Vagina (tissue), 2 donors: ENCODE measurements at regions not wholly inside any gene's neighbourhood (a gene's known extent, or its start where the extent isn't known, plus 50 kb on each side); places are given as distances from the start of the nearest gene placed in this dataset.

Experiments
- DNase-seq, 2 donors: peaks; one replicate each; pipeline ENCODE4 v3.0.0-alpha.2; 2017; ENCODE audit errors: extremely low spot score in 2 of 2
- H3K27ac ChIP-seq: fragments of 200-600 bp; sonication (generic); one replicate; pipeline ENCODE4 v1.5.1; 2019
- H3K27me3 ChIP-seq: fragments of 200-600 bp; sonication (generic); one replicate; pipeline ENCODE4 v1.5.1; 2019
- H3K36me3 ChIP-seq, 2 donors: fragments of 200-600 bp; sonication (generic); one replicate each; pipeline ENCODE4 v1.5.1; 2017 to 2019
- H3K4me1 ChIP-seq: fragments of 200-600 bp; sonication (generic); one replicate; pipeline ENCODE4 v1.5.1; 2019
- H3K4me3 ChIP-seq, 2 donors: fragments of 200-600 bp; sonication (generic); 1 replicate in 1 of 2; 2 replicates in 1 of 2; pipeline ENCODE4 v1.5.1; 2016 to 2019
- H3K9me3 ChIP-seq: fragments of 200-600 bp; sonication (generic); one replicate; pipeline ENCODE4 v1.5.1; 2019
- POLR2A ChIP-seq, 2 donors: fragments of 450-650 bp; IDR thresholded peaks; one replicate each; pipeline ENCODE4 v1.6.1; 2017; ENCODE audit warnings: antibody characterized with exemption in 2 of 2, mild to moderate bottlenecking in 2 of 2, moderate library complexity in 2 of 2
- POLR2AphosphoS5 ChIP-seq, 2 donors: sonication (generic); formaldehyde crosslinking; IDR thresholded peaks; one replicate each; pipeline ENCODE4 v1.9.0; 2017; ENCODE audit warnings: antibody characterized with exemption in 2 of 2, mild to moderate bottlenecking in 2 of 2, low read depth in 1 of 2; ENCODE audit not compliant: insufficient read depth in 1 of 2
- intact Hi-C: fragments of 100-400 bp; cut with DNase I; formaldehyde crosslinking; loops from one replicate; pipeline ENCODE4 v1.15.1; 2023
- TF ChIP-seq, protein P1 (sequence below), 3 experiments: fragments of 450-650 bp in 2 of 3; fragments of 200-600 bp in 1 of 3; sonication (generic) in 1 of 3; IDR thresholded peaks; one replicate each; pipeline ENCODE4 v1.5.1; 2017 to 2019; ENCODE audit warnings: antibody characterized with exemption in 3 of 3, mild to moderate bottlenecking in 2 of 3, moderate library complexity in 2 of 3

DNA sequence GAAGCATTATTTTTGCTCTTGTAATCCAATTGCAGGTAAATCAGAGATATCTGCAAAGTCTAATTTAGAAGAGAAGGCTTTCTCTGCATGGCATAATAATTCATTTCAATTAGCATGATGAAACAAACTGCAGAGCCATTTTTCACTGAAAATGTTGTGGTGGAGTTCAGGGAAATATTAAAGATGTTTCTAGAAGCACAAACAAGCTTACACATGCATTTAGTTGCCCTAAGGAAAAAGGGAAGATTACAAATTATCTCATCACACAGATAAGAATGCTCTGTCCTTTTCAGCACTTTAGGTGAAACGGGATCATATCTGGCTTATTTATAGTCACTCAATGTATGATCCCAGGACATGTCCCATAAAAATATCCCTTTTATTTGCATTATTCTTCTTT lies 252.1 kb upstream of the TANK start:
- no peak for TF ChIP-seq POLR2AphosphoS5 (IDR thresholded peaks at IDR 0.05; ENCODE audit: insufficient read depth in 1 of 2, low read depth in 1 of 2)
- no peak for TF ChIP-seq POLR2A (IDR thresholded peaks at IDR 0.05)
- TF ChIP-seq, protein P1, sequence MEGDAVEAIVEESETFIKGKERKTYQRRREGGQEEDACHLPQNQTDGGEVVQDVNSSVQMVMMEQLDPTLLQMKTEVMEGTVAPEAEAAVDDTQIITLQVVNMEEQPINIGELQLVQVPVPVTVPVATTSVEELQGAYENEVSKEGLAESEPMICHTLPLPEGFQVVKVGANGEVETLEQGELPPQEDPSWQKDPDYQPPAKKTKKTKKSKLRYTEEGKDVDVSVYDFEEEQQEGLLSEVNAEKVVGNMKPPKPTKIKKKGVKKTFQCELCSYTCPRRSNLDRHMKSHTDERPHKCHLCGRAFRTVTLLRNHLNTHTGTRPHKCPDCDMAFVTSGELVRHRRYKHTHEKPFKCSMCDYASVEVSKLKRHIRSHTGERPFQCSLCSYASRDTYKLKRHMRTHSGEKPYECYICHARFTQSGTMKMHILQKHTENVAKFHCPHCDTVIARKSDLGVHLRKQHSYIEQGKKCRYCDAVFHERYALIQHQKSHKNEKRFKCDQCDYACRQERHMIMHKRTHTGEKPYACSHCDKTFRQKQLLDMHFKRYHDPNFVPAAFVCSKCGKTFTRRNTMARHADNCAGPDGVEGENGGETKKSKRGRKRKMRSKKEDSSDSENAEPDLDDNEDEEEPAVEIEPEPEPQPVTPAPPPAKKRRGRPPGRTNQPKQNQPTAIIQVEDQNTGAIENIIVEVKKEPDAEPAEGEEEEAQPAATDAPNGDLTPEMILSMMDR (IDR thresholded peaks at IDR 0.05): no peak
- Histone ChIP-seq H3K4me1 (peaks cover 24% of the 10 kb centered on the region), H3K36me3 (no peaks in the 10 kb centered on the region)

DNA sequence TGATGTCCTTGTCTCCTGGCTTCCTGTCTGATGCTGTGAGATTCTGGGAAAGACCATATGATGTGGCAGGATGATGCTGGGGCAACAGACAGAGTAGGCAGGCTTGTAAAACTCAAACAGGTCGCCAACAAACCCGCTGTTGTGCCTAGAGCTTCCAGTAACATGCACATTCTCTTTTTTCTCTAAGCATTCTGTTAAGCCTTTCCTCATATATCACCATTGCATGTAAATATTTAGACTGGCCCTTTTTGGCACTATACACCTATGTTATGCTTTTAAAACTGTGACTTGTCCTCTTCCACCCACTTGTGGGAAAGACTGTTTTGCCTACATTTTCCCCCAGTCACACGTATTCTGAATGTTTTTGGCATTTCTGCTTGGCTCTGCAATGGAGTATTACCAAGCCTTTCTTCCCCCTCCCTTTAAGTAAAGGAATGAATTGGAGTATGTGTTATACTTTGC lies 250.4 kb upstream of the TANK start:
- intact Hi-C loops: no loop called here
- Histone ChIP-seq H3K9me3 (no peaks in the 10 kb centered on the region), H3K4me3 (no peak overlapping the region), H3K27me3 (no peaks in the 10 kb centered on the region), H3K4me1 (peaks cover 24% of the 10 kb centered on the region), H3K36me3 (no peaks in the 10 kb centered on the region), H3K27ac (no peak overlapping the region)
- TF ChIP-seq, protein P1 (IDR thresholded peaks at IDR 0.05): no peak
- TF ChIP-seq POLR2A (IDR thresholded peaks at IDR 0.05) (no peak), POLR2AphosphoS5 (IDR thresholded peaks at IDR 0.05; ENCODE audit: insufficient read depth in 1 of 2, low read depth in 1 of 2) (no peak)
- DNase-seq: no peak

More for the DNA sequence above, 252.1 kb upstream of the TANK start:
- intact Hi-C loops: no loop called here
- Histone ChIP-seq H3K4me3 (no peak overlapping the region), H3K9me3 (no peaks in the 10 kb centered on the region), H3K27me3 (no peaks in the 10 kb centered on the region), H3K27ac (no peak overlapping the region)
- no peak for DNase-seq

- peak overlapping the region; percentile 32 for H3K27ac ChIP-seq
- no peaks in the 10 kb centered on the region for H3K36me3 ChIP-seq
- intact Hi-C loops: no loop called here
- no peaks in the 10 kb centered on the region for H3K9me3 ChIP-seq
- no peaks in the 10 kb centered on the region for H3K27me3 ChIP-seq
- peaks cover 24% of the 10 kb centered on the region for H3K4me1 ChIP-seq
- no peak for DNase-seq
- no peak for TF ChIP-seq POLR2AphosphoS5 (IDR thresholded peaks at IDR 0.05; ENCODE audit: insufficient read depth in 1 of 2, low read depth in 1 of 2)
- no peak for TF ChIP-seq POLR2A (IDR thresholded peaks at IDR 0.05)
- TF ChIP-seq, protein P1 (IDR thresholded peaks at IDR 0.05): no peak
- H3K4me3 ChIP-seq: no peak overlapping the region
Measured at GRCh38 chr2:160910681-160911080, 249.5 kb upstream of the TANK start.

DNA sequence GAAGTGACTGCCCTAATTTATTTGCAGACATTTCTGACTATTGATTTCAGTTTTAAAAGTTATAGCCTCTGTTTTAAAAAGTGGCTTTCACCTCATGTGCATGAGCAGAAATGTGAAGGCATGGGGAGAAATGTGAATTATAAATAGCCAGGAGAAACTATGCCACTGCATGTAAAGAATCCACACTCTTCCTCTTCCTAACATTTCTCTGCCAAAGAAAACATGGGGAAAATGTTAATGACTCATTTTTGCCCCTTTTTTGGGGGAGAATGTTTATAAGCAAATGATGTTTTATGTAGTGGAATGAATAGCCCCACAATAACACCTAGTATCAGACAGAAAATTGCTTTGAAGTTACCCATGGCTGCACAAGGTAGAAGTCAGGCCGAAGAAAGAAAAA lies 249.0 kb upstream of the TANK start:
- Histone ChIP-seq H3K4me3 (no peak overlapping the region), H3K9me3 (no peaks in the 10 kb centered on the region), H3K27ac (peak overlapping the region; percentile 32), H3K4me1 (peaks cover 24% of the 10 kb centered on the region), H3K27me3 (no peaks in the 10 kb centered on the region), H3K36me3 (no peaks in the 10 kb centered on the region)
- intact Hi-C loops: no loop called here
- no peak for DNase-seq
- no peak for TF ChIP-seq POLR2A (IDR thresholded peaks at IDR 0.05)
- TF ChIP-seq POLR2AphosphoS5 (IDR thresholded peaks at IDR 0.05; ENCODE audit: insufficient read depth in 1 of 2, low read depth in 1 of 2): no peak
- TF ChIP-seq, protein P1 (IDR thresholded peaks at IDR 0.05): no peak

DNA sequence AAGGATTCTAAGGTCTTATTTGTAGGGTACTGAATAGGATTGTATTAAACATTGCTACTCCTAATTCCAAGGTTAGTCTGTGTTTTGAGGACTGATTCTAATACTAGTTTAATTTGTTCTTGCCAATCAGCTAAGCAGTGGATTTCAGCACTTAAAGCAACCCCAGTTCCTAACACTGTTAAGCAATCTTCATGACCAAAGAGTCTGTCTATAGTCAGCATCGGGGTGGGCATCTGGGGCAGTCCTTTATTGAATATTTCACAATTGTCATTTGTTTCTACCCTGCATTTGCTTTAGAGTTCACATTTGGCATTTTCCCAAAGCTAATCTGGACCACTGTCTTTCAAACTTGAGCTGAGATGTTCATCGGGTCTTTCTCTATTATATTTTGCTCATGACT lies 248.0 kb upstream of the TANK start:
- no peak overlapping the region for H3K27ac ChIP-seq
- DNase-seq: no peak
- intact Hi-C loops: no loop called here

More for the DNA sequence above, 248.0 kb upstream of the TANK start:
- H3K4me1 ChIP-seq: peaks cover 24% of the 10 kb centered on the region
- H3K27me3 ChIP-seq: no peaks in the 10 kb centered on the region
- no peaks in the 10 kb centered on the region for H3K9me3 ChIP-seq
- no peak overlapping the region for H3K4me3 ChIP-seq
- H3K36me3 ChIP-seq: no peaks in the 10 kb centered on the region
- TF ChIP-seq, protein P1 (IDR thresholded peaks at IDR 0.05): no peak
- no peak for TF ChIP-seq POLR2A (IDR thresholded peaks at IDR 0.05)
